Caco-2 (cell line): ENCODE measurements at regions not wholly inside any gene's neighbourhood (a gene's known extent, or its start where the extent isn't known, plus 50 kb on each side); places are given as distances from the start of the nearest gene placed in this dataset.

ENCODE experiments used
- BruUV-seq: library from RNA; stranded (reverse); fragments of 400-500 nt; replicated peaks from 2 replicates; lab custom pipeline; 2021; lab: Mats Ljungman, UMichigan
- CTCF ChIA-PET: fragments of 300-600 bp; sonication (Branson Sonifier 250); formaldehyde crosslinking; loops from one replicate; lab custom pipeline; 2022; ENCODE audit warnings: antibody characterized with exemption; lab: Charles Lee
- POLR2A ChIA-PET: fragments of 300-600 bp; sonication (Branson Sonifier 250); formaldehyde crosslinking; loops from one replicate; lab custom pipeline; 2022; ENCODE audit warnings: antibody characterized with exemption; lab: Charles Lee
- DNase-seq, 2 experiments: peaks; one replicate each; pipeline versions ENCODE4 v3.0.0 to v3.0.0-alpha.2; 2020 to 2022
- H3K27me3 ChIP-seq: replicated peaks from 2 replicates; pipeline ENCODE4 v1.6.0; 2011; ENCODE audit warnings: low read length; ENCODE audit not compliant: control insufficient read depth, insufficient read depth
- H3K36me3 ChIP-seq: 2 replicates; pipeline ENCODE4 v1.5.1; 2011; ENCODE audit warnings: low read length; ENCODE audit not compliant: control insufficient read depth, insufficient read depth
- H3K4me1 ChIP-seq: fragments of 250-450 bp; sonication (Bioruptor Pico); 2 replicates; pipeline ENCODE4 v1.5.1; 2020; ENCODE audit warnings: mild to moderate bottlenecking
- H3K4me3 ChIP-seq: 2 replicates; pipeline ENCODE4 v1.5.1; 2011; ENCODE audit warnings: low read depth, mild to moderate bottlenecking, control low read depth, low read length
- H3K9me3 ChIP-seq: fragments of 250-450 bp; sonication (Bioruptor Pico); 2 replicates; pipeline ENCODE4 v1.5.1; 2020; ENCODE audit warnings: mild to moderate bottlenecking, moderate library complexity
- H3K27ac Mint-ChIP-seq: one replicate; pipeline ENCODE4 v1.8.0; 2022; ENCODE audit warnings: mixed read lengths; ENCODE audit not compliant: unreplicated experiment
- H3K27me3 Mint-ChIP-seq: one replicate; pipeline ENCODE4 v1.8.0; 2022; ENCODE audit warnings: mixed read lengths; ENCODE audit not compliant: insufficient read depth, unreplicated experiment
- H3K36me3 Mint-ChIP-seq: one replicate; pipeline ENCODE4 v1.8.0; 2022; ENCODE audit warnings: mild to moderate bottlenecking, mixed read lengths; ENCODE audit not compliant: insufficient read depth, unreplicated experiment
- H3K4me1 Mint-ChIP-seq: one replicate; pipeline ENCODE4 v1.8.0; 2022; ENCODE audit warnings: low read depth, mixed read lengths; ENCODE audit not compliant: unreplicated experiment
- H3K4me3 Mint-ChIP-seq: one replicate; pipeline ENCODE4 v1.8.0; 2022; ENCODE audit warnings: mild to moderate bottlenecking, moderate library complexity, mixed read lengths; ENCODE audit not compliant: unreplicated experiment
- H3K9me3 Mint-ChIP-seq: one replicate; pipeline ENCODE4 v1.8.0; 2022; ENCODE audit warnings: mixed read lengths; ENCODE audit not compliant: unreplicated experiment
- CTCF ChIP-seq, 2 experiments: fragments of 200-600 bp in 1 of 2; IDR thresholded peaks; 1 replicate in 1 of 2; 2 replicates in 1 of 2; pipeline versions ENCODE4 v1.5.1 to v1.8.0; 2011 to 2022; ENCODE audit warnings: antibody characterized with exemption in 1 of 2, control low read depth in 1 of 2, inconsistent platforms in 1 of 2, low read depth in 1 of 2, low read length in 1 of 2, mild to moderate bottlenecking in 1 of 2, moderate library complexity in 1 of 2; ENCODE audit not compliant: insufficient read depth in 1 of 2, severe bottlenecking in 1 of 2, unreplicated experiment in 1 of 2
- intact Hi-C: fragments of 100-400 bp; cut with micrococcal nuclease; formaldehyde crosslinking; loops from one replicate; pipeline ENCODE4 v1.10.0; 2022; ENCODE audit not compliant: unreplicated experiment

- Mint-ChIP-seq H3K4me1 (no peaks in the 10 kb centered on the region), H3K27me3 (no peaks in the 10 kb centered on the region), H3K9me3 (no peaks in the 10 kb centered on the region), H3K4me3 (no peak overlapping the region), H3K27ac (no peak overlapping the region), H3K36me3 (no peaks in the 10 kb centered on the region)
- no peak for DNase-seq
- Histone ChIP-seq H3K4me1 (no peaks in the 10 kb centered on the region), H3K27me3 (no peaks in the 10 kb centered on the region), H3K36me3 (no peaks in the 10 kb centered on the region), H3K9me3 (no peaks in the 10 kb centered on the region), H3K4me3 (no peak overlapping the region)
- ChIA-PET CTCF (no interaction called here), POLR2A (no interaction called here)
- no peak for TF ChIP-seq CTCF (IDR thresholded peaks at IDR 0.05; ENCODE audit: insufficient read depth in 1 of 2, low read depth in 1 of 2, low read length in 1 of 2, severe bottlenecking in 1 of 2, unreplicated experiment in 1 of 2)
- intact Hi-C loops: no loop called here
- no TSS peak for BruUV-seq
These were observed 328.2 kb upstream of the CDH7 start for GRCh38 chr18:65422544-65423136.

- Histone ChIP-seq H3K36me3 (no peaks in the 10 kb centered on the region), H3K27me3 (no peaks in the 10 kb centered on the region), H3K4me1 (no peaks in the 10 kb centered on the region), H3K4me3 (no peak overlapping the region), H3K9me3 (no peaks in the 10 kb centered on the region)
- Mint-ChIP-seq H3K4me1 (no peaks in the 10 kb centered on the region), H3K27me3 (no peaks in the 10 kb centered on the region), H3K4me3 (no peak overlapping the region), H3K9me3 (no peaks in the 10 kb centered on the region), H3K27ac (no peak overlapping the region), H3K36me3 (no peaks in the 10 kb centered on the region)
- ChIA-PET POLR2A (no interaction called here), CTCF (no interaction called here)
- intact Hi-C loops: no loop called here
- DNase-seq: no peak
- BruUV-seq: no TSS peak
- TF ChIP-seq CTCF (IDR thresholded peaks at IDR 0.05; ENCODE audit: insufficient read depth in 1 of 2, low read depth in 1 of 2, low read length in 1 of 2, severe bottlenecking in 1 of 2, unreplicated experiment in 1 of 2): no peak
These were observed 335.7 kb upstream of the CDH7 start for GRCh38 chr18:65415098-65415497.

- CTCF ChIA-PET: no interaction called here
These were observed 336.3 kb upstream of the CDH7 start for GRCh38 chr18:65414501-65414900.

More at GRCh38 chr18:65414501-65414900, 336.3 kb upstream of the CDH7 start:
- Mint-ChIP-seq H3K4me3 (no peak overlapping the region), H3K4me1 (no peaks in the 10 kb centered on the region), H3K9me3 (no peaks in the 10 kb centered on the region), H3K27me3 (no peaks in the 10 kb centered on the region), H3K36me3 (no peaks in the 10 kb centered on the region), H3K27ac (no peak overlapping the region)
- intact Hi-C loops: no loop called here
- no peak overlapping the region for H3K4me3 ChIP-seq
- POLR2A ChIA-PET: no interaction called here
- H3K9me3 ChIP-seq: no peaks in the 10 kb centered on the region
- no peaks in the 10 kb centered on the region for H3K36me3 ChIP-seq
- no TSS peak for BruUV-seq
- H3K4me1 ChIP-seq: no peaks in the 10 kb centered on the region
- H3K27me3 ChIP-seq: no peaks in the 10 kb centered on the region
- no peak for TF ChIP-seq CTCF (IDR thresholded peaks at IDR 0.05; ENCODE audit: insufficient read depth in 1 of 2, low read depth in 1 of 2, low read length in 1 of 2, severe bottlenecking in 1 of 2, unreplicated experiment in 1 of 2)
- no peak for DNase-seq
